K562 (cell line): ENCODE measurements at regions not wholly inside any gene's neighbourhood (a gene's known extent, or its start where the extent isn't known, plus 50 kb on each side); places are given as distances from the start of the nearest gene placed in this dataset.

Experiments
- ATAC-seq: fragments of 200-7000 bp; cut with Tn5 transposase; 3 replicates; pipeline ENCODE4 v1.9.1; 2020; ENCODE audit warnings: moderate library complexity
- BruUV-seq: library from RNA; stranded (reverse); fragments of 400-500 nt; replicated peaks from 2 replicates; lab custom pipeline; 2021; lab: Mats Ljungman, UMichigan
- CTCF ChIA-PET: fragments of 300-600 bp; formaldehyde crosslinking; extraction: SDS; loops from one replicate; lab custom pipeline; 2021; ENCODE audit warnings: low intra/inter-chr PET ratio; lab: Yijun Ruan, JAX
- POLR2A ChIA-PET: fragments of 300-600, 350-650 bp; sonication (Branson Sonifier 250); formaldehyde crosslinking; extraction: SDS; loops from one replicate; lab custom pipeline; 2021; ENCODE audit warnings: antibody characterized with exemption, inconsistent platforms; lab: Yijun Ruan, JAX
- DNase-seq, 4 experiments: peaks; one replicate each; pipeline versions ENCODE4 v3.0.0 to v3.0.0-alpha.2; 2011 to 2018; ENCODE audit warnings: low spot score in 3 of 4, mixed read lengths in 3 of 4; ENCODE audit errors: extremely low read depth in 1 of 4
- FAIRE-seq: peaks from 2 replicates; lab custom pipeline; 2011; peaks lifted over from hg19 to GRCh38; lab: Jason Lieb, UNC
- H2AFZ ChIP-seq: 2 replicates; pipeline ENCODE4 v1.6.0; 2011; ENCODE audit warnings: low read depth, low read length, control low read depth, inconsistent platforms
- H3K27ac ChIP-seq: fragments of 200-600 bp; 3 replicates; pipeline ENCODE4 v1.8.0; 2011; ENCODE audit warnings: low read depth, mild to moderate bottlenecking, control low read depth, inconsistent platforms, low read length, moderate library complexity, mixed read lengths; ENCODE audit errors: extremely low read depth
- H3K27me3 ChIP-seq, 2 experiments: fragments of 300-600 bp in 1 of 2; 2 replicates in 1 of 2; 3 replicates in 1 of 2; pipeline versions ENCODE4 v1.6.0 to v1.8.0; 2011; ENCODE audit warnings: inconsistent platforms in 2 of 2, low read length in 2 of 2, mild to moderate bottlenecking in 1 of 2, mixed read lengths in 1 of 2, moderate library complexity in 1 of 2; ENCODE audit not compliant: control insufficient read depth in 2 of 2, insufficient read depth in 2 of 2
- H3K36me3 ChIP-seq: fragments of 300-600 bp; 3 replicates; pipeline ENCODE4 v1.8.0; 2011; ENCODE audit warnings: mild to moderate bottlenecking, low read length, inconsistent platforms; ENCODE audit not compliant: control insufficient read depth, insufficient read depth
- H3K4me1 ChIP-seq, 2 experiments: fragments of 200-600 bp in 1 of 2; replicated peaks in 1 of 2; 2 replicates in 1 of 2; 3 replicates in 1 of 2; pipeline versions ENCODE4 v1.5.1 to v1.8.0; 2011; ENCODE audit warnings: inconsistent platforms in 2 of 2, low read length in 2 of 2, mild to moderate bottlenecking in 1 of 2, mixed read lengths in 1 of 2, moderate library complexity in 1 of 2; ENCODE audit not compliant: control insufficient read depth in 2 of 2, insufficient read depth in 2 of 2
- H3K4me2 ChIP-seq: 2 replicates; pipeline ENCODE4 v1.6.1; 2011; ENCODE audit warnings: low read length, control low read depth, inconsistent platforms, mixed read lengths; ENCODE audit not compliant: insufficient read depth
- H3K4me3 ChIP-seq: fragments of 200-600 bp; sonication (generic), shearing (Covaris generic); 2 replicates; pipeline ENCODE4 v1.5.1; 2016; ENCODE audit warnings: control low read depth, inconsistent platforms
- H3K79me2 ChIP-seq: fragments of 200-600 bp; 3 replicates; pipeline ENCODE4 v1.8.0; 2011; ENCODE audit warnings: low read length, inconsistent platforms; ENCODE audit not compliant: control insufficient read depth, insufficient read depth
- H3K9ac ChIP-seq, 2 experiments: 2 replicates each; pipeline versions ENCODE4 v1.6.0 to v1.6.1; 2011; ENCODE audit warnings: low read depth in 2 of 2, low read length in 2 of 2, control low read depth in 1 of 2, inconsistent platforms in 1 of 2, mild to moderate bottlenecking in 1 of 2, mixed read lengths in 1 of 2; ENCODE audit not compliant: insufficient read depth in 1 of 2
- H3K9me1 ChIP-seq: one replicate; pipeline ENCODE4 v1.6.0; 2011; ENCODE audit warnings: inconsistent platforms, mild to moderate bottlenecking, low read length, moderate library complexity; ENCODE audit not compliant: control insufficient read depth, insufficient read depth
- H3K9me3 ChIP-seq: replicated peaks from 2 replicates; pipeline ENCODE4 v1.5.1; 2011; ENCODE audit warnings: low read depth, low read length, inconsistent platforms; ENCODE audit not compliant: control insufficient read depth, insufficient read depth
- H4K20me1 ChIP-seq: replicated peaks from 2 replicates; pipeline ENCODE4 v1.6.1; 2011; ENCODE audit warnings: low read length, inconsistent platforms, mixed read lengths; ENCODE audit not compliant: control insufficient read depth, insufficient read depth
- CBFA2T2 ChIP-seq: fragments of 450-650 bp; conservative IDR thresholded peaks from 2 replicates; pipeline ENCODE4 v1.6.1; 2017; ENCODE audit warnings: mild to moderate bottlenecking
- ELF1 ChIP-seq: fragments of 200-800 bp; sonication (Bioruptor generic); IDR thresholded peaks from 2 replicates; pipeline ENCODE4 v1.6.1; 2016; ENCODE audit warnings: missing genetic modification characterization, missing compliant biosample characterization
- ELF4 ChIP-seq: fragments of 450-650 bp; formaldehyde crosslinking; IDR thresholded peaks from 2 replicates; pipeline ENCODE4 v1.4.0; 2022; ENCODE audit warnings: missing genetic modification characterization
- EP400 ChIP-seq: fragments of 450-650 bp; IDR thresholded peaks from 2 replicates; pipeline ENCODE4 v1.6.1; 2017; ENCODE audit warnings: antibody characterized with exemption, mild to moderate bottlenecking, moderate library complexity
- FOXJ3 ChIP-seq: sonication (generic); formaldehyde crosslinking; IDR thresholded peaks from 2 replicates; pipeline ENCODE4 v1.4.0; 2020; ENCODE audit warnings: mild to moderate bottlenecking, missing genetic modification reagents
- FOXM1 ChIP-seq, 2 experiments: fragments of 450-650 bp in 1 of 2; sonication (generic) in 1 of 2; formaldehyde crosslinking in 1 of 2; IDR thresholded peaks; 2 replicates each; pipeline versions ENCODE4 v1.6.1 to v1.9.0; 2017 to 2022; ENCODE audit warnings: low read depth in 2 of 2, mild to moderate bottlenecking in 2 of 2, missing genetic modification reagents in 1 of 2, moderate library complexity in 1 of 2
- KLF1 ChIP-seq: fragments of 450-650 bp; IDR thresholded peaks from 2 replicates; pipeline ENCODE4 v1.6.1; 2016; ENCODE audit warnings: missing genetic modification characterization, missing compliant biosample characterization
- MAFG ChIP-seq: fragments of 450-650 bp; conservative IDR thresholded peaks from 2 replicates; pipeline ENCODE4 v1.6.1; 2016; ENCODE audit warnings: missing genetic modification characterization, missing compliant biosample characterization
- MAZ ChIP-seq, 2 experiments: fragments of 450-650 bp in 1 of 2; sonication (generic) in 1 of 2; formaldehyde crosslinking; IDR thresholded peaks in 1 of 2; conservative IDR thresholded peaks in 1 of 2; 2 replicates each; pipeline versions ENCODE4 v1.4.0 to v1.5.0; 2020; ENCODE audit warnings: mild to moderate bottlenecking in 1 of 2, missing genetic modification reagents in 1 of 2
- SIN3B ChIP-seq: fragments of 450-650 bp; IDR thresholded peaks from 2 replicates; pipeline ENCODE4 v1.6.1; 2017; ENCODE audit warnings: low read depth, mild to moderate bottlenecking, moderate library complexity
- SMARCC2 ChIP-seq: fragments of 450-650 bp; IDR thresholded peaks from 2 replicates; pipeline ENCODE4 v1.6.1; 2017; ENCODE audit warnings: antibody characterized with exemption, moderate library complexity, mild to moderate bottlenecking, low read depth
- ZFP36 ChIP-seq: fragments of 150-350 bp; IDR thresholded peaks from 2 replicates; pipeline ENCODE4 v1.6.1; 2018; ENCODE audit warnings: low read length, low read depth; ENCODE audit not compliant: partially characterized antibody
- WGBS: fragments of 100-300 bp; shearing (Covaris generic); methylation state at CpG from one replicate; pipeline ENCODE4 v1.1.6; 2016; ENCODE audit warnings: low coverage, mixed read lengths; ENCODE audit not compliant: insufficient coverage; ENCODE audit errors: missing lambda C conversion rate; 5-methylcytosine and 5-hydroxymethylcytosine counted together
- in situ Hi-C: fragments of 300-500 bp; cut with MboI; formaldehyde crosslinking; loops from 4 replicates; pipeline ENCODE4 v1.15.0; 2018; ENCODE audit warnings: inconsistent platforms, mixed read lengths
- intact Hi-C: fragments of 100-400 bp; cut with micrococcal nuclease; formaldehyde crosslinking; loops from 2 replicates; pipeline ENCODE4 v1.14.2; 2022
- TF ChIP-seq, protein P1 (sequence below): fragments of 250-450 bp; sonication (Bioruptor Pico); IDR thresholded peaks from 2 replicates; pipeline ENCODE4 v1.4.0; 2020; ENCODE audit warnings: borderline replicate concordance

DNA sequence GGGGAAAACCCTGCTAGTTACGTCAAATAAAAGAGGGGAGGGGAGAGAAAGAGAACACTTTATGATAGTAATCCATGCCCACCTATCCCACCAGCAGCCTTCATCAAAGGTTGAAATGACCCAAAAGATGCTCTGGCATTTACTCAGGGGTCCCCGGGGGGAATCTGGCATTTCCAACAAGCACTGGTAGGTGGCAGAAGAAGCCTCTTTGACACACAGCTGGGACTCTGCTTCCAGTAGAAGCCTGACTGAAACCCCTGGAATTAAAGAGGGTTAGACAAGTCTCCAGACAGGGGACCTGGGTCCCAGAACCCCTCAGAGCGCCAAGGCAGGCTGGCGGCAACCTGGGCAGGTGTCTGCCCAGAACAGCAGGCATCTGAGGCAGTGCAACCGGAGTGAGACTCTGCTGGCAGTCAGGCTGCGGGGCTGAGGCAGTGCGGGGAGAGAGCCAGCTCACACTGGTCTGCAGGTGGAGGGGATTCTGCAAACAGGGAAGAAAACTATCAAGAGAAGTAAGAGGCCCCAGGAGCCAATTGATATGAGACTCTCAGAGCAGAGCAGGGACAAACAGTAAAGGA is 85.0 kb upstream of the CAPRIN2 start:
- Histone ChIP-seq H3K4me1 (peaks cover 0 to 2% of the 10 kb centered on the region in 2 experiments; a peak in 2 of 5 replicates), H3K79me2 (no peaks in the 10 kb centered on the region), H3K27me3 (peaks cover 3 to 23% of the 10 kb centered on the region in 2 experiments), H3K4me3 (no peak overlapping the region), H4K20me1 (no peaks in the 10 kb centered on the region), H3K36me3 (no peaks in the 10 kb centered on the region), H3K9me3 (no peaks in the 10 kb centered on the region), H3K9ac (0 out of 4 replicates have a peak overlapping the region, but pooled peaks of 1 of the 2 experiments have one; percentile 19), H3K9me1 (no peaks in the 10 kb centered on the region), H3K4me2 (no peak overlapping the region), H2AFZ (no peak overlapping the region), H3K27ac (no peak overlapping the region)
- 0 out of 3 replicates have a peak, but pooled peaks have one; percentile 14 for ATAC-seq
- intact Hi-C loops = no loop called here
- TF ChIP-seq MAFG (no peak), CBFA2T2 (no peak), ELF4 (CRISPR knock-in tag) (no peak), FOXM1 (IDR thresholded peaks at IDR 0.05; ENCODE audit: low read depth) (no peak), FOXM1 (CRISPR knock-in tag; IDR thresholded peaks at IDR 0.05; ENCODE audit: low read depth) (no peak), KLF1 (tag) (no peak), ZFP36 (no peak), SMARCC2 (no peak), SIN3B (no peak), EP400 (no peak), FOXJ3 (no peak), ELF1 (no peak), MAZ (CRISPR knock-in tag; conservative IDR thresholded peaks at IDR 0.05 in 1 of 2, IDR thresholded peaks at IDR 0.05 in 1 of 2) (no peak)
- TF ChIP-seq, protein P1, sequence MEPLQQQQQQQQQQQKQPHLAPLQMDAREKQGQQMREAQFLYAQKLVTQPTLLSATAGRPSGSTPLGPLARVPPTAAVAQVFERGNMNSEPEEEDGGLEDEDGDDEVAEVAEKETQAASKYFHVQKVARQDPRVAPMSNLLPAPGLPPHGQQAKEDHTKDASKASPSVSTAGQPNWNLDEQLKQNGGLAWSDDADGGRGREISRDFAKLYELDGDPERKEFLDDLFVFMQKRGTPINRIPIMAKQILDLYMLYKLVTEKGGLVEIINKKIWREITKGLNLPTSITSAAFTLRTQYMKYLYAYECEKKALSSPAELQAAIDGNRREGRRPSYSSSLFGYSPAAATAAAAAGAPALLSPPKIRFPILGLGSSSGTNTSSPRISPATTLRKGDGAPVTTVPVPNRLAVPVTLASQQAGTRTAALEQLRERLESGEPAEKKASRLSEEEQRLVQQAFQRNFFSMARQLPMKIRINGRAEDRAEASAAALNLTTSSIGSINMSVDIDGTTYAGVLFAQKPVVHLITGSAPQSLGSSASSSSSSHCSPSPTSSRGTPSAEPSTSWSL = no peak
- CTCF ChIA-PET = no interaction called here
- BruUV-seq = no TSS peak
- 0% methylated on average over 7 of the region's 7 CpGs for WGBS
- POLR2A ChIA-PET = interaction anchor here (0.6 to 0.7 kb wide), 2 partner anchors 10 to 471 kb away, joined by 3 read pairs; no protein-coding TSS in a partner anchor
- no peak for FAIRE-seq
- no peak for DNase-seq
- in situ Hi-C loops = loop anchor here (5.0 kb wide), 1 partner anchor 398 kb away; no protein-coding TSS in a partner anchor
